DOHH2 (cell line): ENCODE measurements at regions not wholly inside any gene's neighbourhood (a gene's known extent, or its start where the extent isn't known, plus 50 kb on each side); places are given as distances from the start of the nearest gene placed in this dataset.

Source experiments
- H3F3A ChIP-seq: fragments of 200-600 bp; sonication (generic), shearing (Covaris generic); 2 replicates; pipeline ENCODE4 v1.6.0; 2016; ENCODE audit warnings: antibody characterized with exemption, mild to moderate bottlenecking; ENCODE audit not compliant: control insufficient read depth, insufficient read depth
- H3K27ac ChIP-seq: fragments of 200-600 bp; sonication (generic); 2 replicates; pipeline ENCODE4 v1.5.1; 2014; ENCODE audit warnings: low read depth, mild to moderate bottlenecking, low read length, moderate library complexity
- H3K27me3 ChIP-seq: fragments of 200-600 bp; sonication (generic); 2 replicates; pipeline ENCODE4 v1.6.1; 2014; ENCODE audit warnings: mild to moderate bottlenecking, low read length, mixed read lengths; ENCODE audit not compliant: control insufficient read depth
- H3K36me3 ChIP-seq: fragments of 200-600 bp; sonication (generic); 2 replicates; pipeline ENCODE4 v1.6.1; 2014; ENCODE audit warnings: mild to moderate bottlenecking, low read length, moderate library complexity, mixed read lengths; ENCODE audit not compliant: control insufficient read depth
- H3K4me1 ChIP-seq: fragments of 200-600 bp; sonication (generic); 2 replicates; pipeline ENCODE4 v1.6.1; 2014; ENCODE audit warnings: mild to moderate bottlenecking, low read length, mixed read lengths; ENCODE audit not compliant: control insufficient read depth
- H3K4me2 ChIP-seq: fragments of 200-600 bp; sonication (generic); 2 replicates; pipeline ENCODE4 v1.6.0; 2014; ENCODE audit warnings: mild to moderate bottlenecking, low read length, moderate library complexity
- H3K4me3 ChIP-seq: fragments of 200-600 bp; sonication (generic); 2 replicates; pipeline ENCODE4 v1.5.1; 2014; ENCODE audit warnings: mild to moderate bottlenecking, low read length, mixed read lengths
- H3K79me2 ChIP-seq: fragments of 200-600 bp; sonication (generic); 2 replicates; pipeline ENCODE4 v1.6.1; 2014; ENCODE audit warnings: mild to moderate bottlenecking, low read length, mixed read lengths; ENCODE audit not compliant: control insufficient read depth
- H3K9me2 ChIP-seq: fragments of 200-600 bp; sonication (generic); replicated peaks from 2 replicates; pipeline ENCODE4 v1.6.1; 2014; ENCODE audit warnings: mild to moderate bottlenecking, low read length, mixed read lengths; ENCODE audit not compliant: control insufficient read depth
- H3K9me3 ChIP-seq: fragments of 200-600 bp; sonication (generic); 2 replicates; pipeline ENCODE4 v1.6.1; 2014; ENCODE audit warnings: antibody characterized with exemption, low read length, mixed read lengths; ENCODE audit not compliant: control insufficient read depth, insufficient read depth
- H4K20me1 ChIP-seq: fragments of 200-600 bp; sonication (generic); 2 replicates; pipeline ENCODE4 v1.6.0; 2014; ENCODE audit warnings: low read depth, mild to moderate bottlenecking, antibody characterized with exemption, low read length, moderate library complexity; ENCODE audit not compliant: control insufficient read depth, insufficient read depth
- EZH2phosphoT487 ChIP-seq: fragments of 200-600 bp; sonication (generic); IDR thresholded peaks from 2 replicates; pipeline ENCODE4 v1.6.1; 2017; ENCODE audit warnings: borderline replicate concordance, mild to moderate bottlenecking, antibody characterized with exemption, low read length, moderate library complexity, mixed read lengths
- TF ChIP-seq, protein P1 (sequence below): fragments of 200-600 bp; sonication (generic); IDR thresholded peaks from one replicate; pipeline ENCODE4 v1.5.1; 2014; ENCODE audit warnings: antibody characterized with exemption, mild to moderate bottlenecking, low read depth, low read length; ENCODE audit not compliant: poor library complexity, severe bottlenecking

- Histone ChIP-seq H3K27ac (no peak overlapping the region), H3F3A (no peaks in the 10 kb centered on the region), H3K79me2 (no peaks in the 10 kb centered on the region), H3K9me3 (no peaks in the 10 kb centered on the region), H3K9me2 (no peaks in the 10 kb centered on the region), H3K4me2 (no peak overlapping the region), H3K4me1 (no peaks in the 10 kb centered on the region), H3K36me3 (no peaks in the 10 kb centered on the region), H3K4me3 (no peak overlapping the region), H3K27me3 (no peaks in the 10 kb centered on the region), H4K20me1 (no peaks in the 10 kb centered on the region)
- no peak for TF ChIP-seq EZH2phosphoT487
- TF ChIP-seq, protein P1, sequence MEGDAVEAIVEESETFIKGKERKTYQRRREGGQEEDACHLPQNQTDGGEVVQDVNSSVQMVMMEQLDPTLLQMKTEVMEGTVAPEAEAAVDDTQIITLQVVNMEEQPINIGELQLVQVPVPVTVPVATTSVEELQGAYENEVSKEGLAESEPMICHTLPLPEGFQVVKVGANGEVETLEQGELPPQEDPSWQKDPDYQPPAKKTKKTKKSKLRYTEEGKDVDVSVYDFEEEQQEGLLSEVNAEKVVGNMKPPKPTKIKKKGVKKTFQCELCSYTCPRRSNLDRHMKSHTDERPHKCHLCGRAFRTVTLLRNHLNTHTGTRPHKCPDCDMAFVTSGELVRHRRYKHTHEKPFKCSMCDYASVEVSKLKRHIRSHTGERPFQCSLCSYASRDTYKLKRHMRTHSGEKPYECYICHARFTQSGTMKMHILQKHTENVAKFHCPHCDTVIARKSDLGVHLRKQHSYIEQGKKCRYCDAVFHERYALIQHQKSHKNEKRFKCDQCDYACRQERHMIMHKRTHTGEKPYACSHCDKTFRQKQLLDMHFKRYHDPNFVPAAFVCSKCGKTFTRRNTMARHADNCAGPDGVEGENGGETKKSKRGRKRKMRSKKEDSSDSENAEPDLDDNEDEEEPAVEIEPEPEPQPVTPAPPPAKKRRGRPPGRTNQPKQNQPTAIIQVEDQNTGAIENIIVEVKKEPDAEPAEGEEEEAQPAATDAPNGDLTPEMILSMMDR = no peak
Observed at GRCh38 chr5:167881041-167881440, 410.4 kb upstream of the WWC1 start.

DNA sequence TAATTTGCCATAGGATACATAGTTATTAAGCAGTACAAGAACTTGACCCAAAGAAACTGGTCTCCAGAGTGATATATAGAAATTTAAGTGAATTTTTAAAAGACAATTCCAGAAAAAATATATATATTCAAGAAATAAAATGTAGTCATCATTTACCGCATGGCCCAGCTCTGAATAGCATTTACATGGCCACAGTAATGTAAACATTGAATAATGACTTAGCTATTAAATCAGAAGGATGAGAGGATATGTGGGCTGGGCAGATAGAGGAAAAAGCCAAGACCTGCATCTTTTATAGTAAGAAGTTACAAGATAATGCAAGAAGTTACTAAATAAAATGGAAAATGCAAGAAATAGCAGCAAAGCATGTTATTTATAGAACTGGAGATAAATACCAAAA, 405.2 kb upstream of the WWC1 start:
- H3K4me3 ChIP-seq = no peak overlapping the region
- no peaks in the 10 kb centered on the region for H3K9me2 ChIP-seq
- no peaks in the 10 kb centered on the region for H3K27me3 ChIP-seq
- H3K36me3 ChIP-seq = no peaks in the 10 kb centered on the region
- TF ChIP-seq, protein P1 = no peak
- no peak overlapping the region for H3K27ac ChIP-seq
- no peaks in the 10 kb centered on the region for H3K4me1 ChIP-seq
- no peak overlapping the region for H3K4me2 ChIP-seq
- H3K9me3 ChIP-seq = no peaks in the 10 kb centered on the region
- no peaks in the 10 kb centered on the region for H3K79me2 ChIP-seq
- no peaks in the 10 kb centered on the region for H4K20me1 ChIP-seq
- no peaks in the 10 kb centered on the region for H3F3A ChIP-seq

GRCh38 chr5:167888393-167888792, 403.1 kb upstream of the WWC1 start:
- Histone ChIP-seq H3K27ac (no peak overlapping the region), H3K27me3 (no peaks in the 10 kb centered on the region), H3K79me2 (no peaks in the 10 kb centered on the region), H3K9me3 (no peaks in the 10 kb centered on the region), H3K4me2 (no peak overlapping the region), H3K9me2 (no peaks in the 10 kb centered on the region), H3K4me3 (no peak overlapping the region), H3K4me1 (no peaks in the 10 kb centered on the region), H3F3A (no peaks in the 10 kb centered on the region), H4K20me1 (no peaks in the 10 kb centered on the region), H3K36me3 (no peaks in the 10 kb centered on the region)
- TF ChIP-seq, protein P1 = no peak
- TF ChIP-seq EZH2phosphoT487 = no peak

DNA sequence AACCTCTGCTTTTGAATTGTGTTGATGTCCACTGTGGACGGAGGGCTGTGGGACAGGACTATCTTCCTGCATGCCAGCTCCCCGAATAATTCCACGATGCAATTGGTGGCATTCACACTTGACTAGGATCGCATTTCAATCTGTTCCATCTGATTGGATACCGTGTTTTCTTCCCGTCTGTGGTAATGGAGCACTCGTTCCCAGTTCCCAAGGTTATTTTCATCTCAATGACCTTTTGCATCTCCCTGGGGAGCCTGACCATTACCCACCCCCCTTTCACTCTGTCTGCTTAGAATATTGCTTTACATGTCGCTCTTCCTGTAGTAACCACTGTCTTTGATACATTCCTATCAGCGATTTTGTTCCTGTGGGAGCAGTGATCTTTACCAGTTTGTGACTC, 402.2 kb upstream of the WWC1 start:
- H3K4me1 ChIP-seq = no peaks in the 10 kb centered on the region
- no peaks in the 10 kb centered on the region for H3K9me2 ChIP-seq
- H3K4me2 ChIP-seq = no peak overlapping the region
- H3K79me2 ChIP-seq = no peaks in the 10 kb centered on the region
- H4K20me1 ChIP-seq = no peaks in the 10 kb centered on the region
- TF ChIP-seq, protein P1 = no peak
- no peak for TF ChIP-seq EZH2phosphoT487
- H3K36me3 ChIP-seq = no peaks in the 10 kb centered on the region
- no peak overlapping the region for H3K27ac ChIP-seq
- H3F3A ChIP-seq = no peaks in the 10 kb centered on the region
- H3K4me3 ChIP-seq = no peak overlapping the region
- H3K9me3 ChIP-seq = no peaks in the 10 kb centered on the region
- no peaks in the 10 kb centered on the region for H3K27me3 ChIP-seq
